Esophagus squamous epithelium (tissue), 5 donors: ENCODE measurements at regions not wholly inside any gene's neighbourhood (a gene's known extent, or its start where the extent isn't known, plus 50 kb on each side); places are given as distances from the start of the nearest gene placed in this dataset.
"Not testable (repeated sequence)": the region's sequence is repeated elsewhere in the genome, so short reads cannot be mapped to it uniquely, and the experiment has no call there.

Source experiments
- DNase-seq: peaks from one replicate; lab custom pipeline; 2025; lab: John Stamatoyannopoulos, UW
- H3K27ac ChIP-seq, 4 donors: fragments of 200-600 bp; sonication (generic); one replicate each; pipeline ENCODE4 v1.5.1; 2016 to 2019; ENCODE audit warnings: mild to moderate bottlenecking in 1 of 4
- H3K27me3 ChIP-seq, 4 donors: fragments of 200-600 bp; sonication (generic); 1 replicate in 3 of 4; 2 replicates in 1 of 4; pipeline versions ENCODE4 v1.5.1 to v1.6.0; 2017 to 2021; ENCODE audit warnings: antibody characterized with exemption in 1 of 4
- H3K36me3 ChIP-seq, 3 donors: fragments of 200-600 bp; sonication (generic); one replicate each; pipeline ENCODE4 v1.5.1; 2016 to 2019
- H3K4me1 ChIP-seq, 3 donors: fragments of 200-600 bp; sonication (generic); one replicate each; pipeline ENCODE4 v1.5.1; 2017 to 2019
- H3K4me3 ChIP-seq, 4 donors: fragments of 200-600 bp; sonication (generic); 1 replicate in 3 of 4; 2 replicates in 1 of 4; pipeline ENCODE4 v1.5.1; 2016 to 2019; ENCODE audit warnings: mild to moderate bottlenecking in 2 of 4, moderate library complexity in 1 of 4
- H3K9me3 ChIP-seq, 3 donors: fragments of 200-600 bp; sonication (generic); one replicate each; pipeline ENCODE4 v1.5.1; 2016 to 2019
- POLR2A ChIP-seq, 4 donors: fragments of 450-650 bp; IDR thresholded peaks; one replicate each; pipeline ENCODE4 v1.6.1; 2017; ENCODE audit warnings: antibody characterized with exemption in 4 of 4, mild to moderate bottlenecking in 4 of 4, moderate library complexity in 3 of 4
- WGBS, 2 donors: methylation state at CpG; one replicate each; pipeline ENCODE4 v1.1.5; 2018; 5-methylcytosine and 5-hydroxymethylcytosine counted together
- intact Hi-C: fragments of 100-400 bp; cut with DNase I; formaldehyde crosslinking; loops from one replicate; pipeline ENCODE4 v1.15.0; 2022
- TF ChIP-seq, protein P1 (sequence below), 6 experiments: fragments of 450-650 bp in 4 of 6; fragments of 200-600 bp in 2 of 6; sonication (generic) in 2 of 6; IDR thresholded peaks; one replicate each; pipeline ENCODE4 v1.5.1; 2016 to 2019; ENCODE audit warnings: antibody characterized with exemption in 6 of 6, mild to moderate bottlenecking in 4 of 6, moderate library complexity in 4 of 6
- donor health status: DM: yes; HTN: yes; CAD: no.

DNA sequence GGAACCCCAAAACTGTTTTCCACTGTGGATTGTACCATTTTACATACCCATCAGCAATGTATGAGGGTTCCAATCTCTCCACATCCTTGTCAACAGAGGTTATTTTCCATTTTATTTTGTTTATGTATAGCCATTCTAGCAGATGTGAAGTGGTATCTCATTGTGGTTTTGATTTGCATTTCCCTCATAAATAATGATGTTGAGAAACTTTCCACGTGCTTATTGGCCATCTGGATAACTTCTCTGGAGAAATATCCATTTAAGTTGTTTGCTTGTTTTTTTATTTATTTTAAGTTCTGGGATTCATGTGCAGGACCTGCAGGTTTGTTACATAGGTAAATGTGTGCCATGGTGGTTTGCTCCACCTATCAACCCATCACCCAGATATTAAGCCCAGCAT lies 280.2 kb upstream of the USP25 start:
- no peak overlapping the region for H3K4me3 ChIP-seq
- no peaks in the 10 kb centered on the region for H3K27me3 ChIP-seq
- no peak for DNase-seq
- H3K9me3 ChIP-seq: no peaks in the 10 kb centered on the region
- 65 to 73% methylated on average over 1 of the region's 1 CpG for WGBS, 2 donors
- H3K27ac ChIP-seq: no peak overlapping the region
- H3K4me1 ChIP-seq: peaks cover 0 to 1% (median 0%) of the 10 kb centered on the region in 3 donors
- no peak for TF ChIP-seq POLR2A (IDR thresholded peaks at IDR 0.05)
- TF ChIP-seq, protein P1, sequence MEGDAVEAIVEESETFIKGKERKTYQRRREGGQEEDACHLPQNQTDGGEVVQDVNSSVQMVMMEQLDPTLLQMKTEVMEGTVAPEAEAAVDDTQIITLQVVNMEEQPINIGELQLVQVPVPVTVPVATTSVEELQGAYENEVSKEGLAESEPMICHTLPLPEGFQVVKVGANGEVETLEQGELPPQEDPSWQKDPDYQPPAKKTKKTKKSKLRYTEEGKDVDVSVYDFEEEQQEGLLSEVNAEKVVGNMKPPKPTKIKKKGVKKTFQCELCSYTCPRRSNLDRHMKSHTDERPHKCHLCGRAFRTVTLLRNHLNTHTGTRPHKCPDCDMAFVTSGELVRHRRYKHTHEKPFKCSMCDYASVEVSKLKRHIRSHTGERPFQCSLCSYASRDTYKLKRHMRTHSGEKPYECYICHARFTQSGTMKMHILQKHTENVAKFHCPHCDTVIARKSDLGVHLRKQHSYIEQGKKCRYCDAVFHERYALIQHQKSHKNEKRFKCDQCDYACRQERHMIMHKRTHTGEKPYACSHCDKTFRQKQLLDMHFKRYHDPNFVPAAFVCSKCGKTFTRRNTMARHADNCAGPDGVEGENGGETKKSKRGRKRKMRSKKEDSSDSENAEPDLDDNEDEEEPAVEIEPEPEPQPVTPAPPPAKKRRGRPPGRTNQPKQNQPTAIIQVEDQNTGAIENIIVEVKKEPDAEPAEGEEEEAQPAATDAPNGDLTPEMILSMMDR (IDR thresholded peaks at IDR 0.05): no peak
- H3K36me3 ChIP-seq: no peaks in the 10 kb centered on the region
- intact Hi-C loops: no loop called here

- Histone ChIP-seq H3K27me3 (no peaks in the 10 kb centered on the region), H3K9me3 (no peaks in the 10 kb centered on the region), H3K4me1 (no peaks in the 10 kb centered on the region), H3K4me3 (no peak overlapping the region), H3K27ac (no peak overlapping the region), H3K36me3 (no peaks in the 10 kb centered on the region)
- intact Hi-C loops: no loop called here
- DNase-seq: no peak
- TF ChIP-seq, protein P1 (IDR thresholded peaks at IDR 0.05): no peak
- no peak for TF ChIP-seq POLR2A (IDR thresholded peaks at IDR 0.05)
These were observed 276.5 kb upstream of the USP25 start for GRCh38 chr21:15453261-15453660.

DNA sequence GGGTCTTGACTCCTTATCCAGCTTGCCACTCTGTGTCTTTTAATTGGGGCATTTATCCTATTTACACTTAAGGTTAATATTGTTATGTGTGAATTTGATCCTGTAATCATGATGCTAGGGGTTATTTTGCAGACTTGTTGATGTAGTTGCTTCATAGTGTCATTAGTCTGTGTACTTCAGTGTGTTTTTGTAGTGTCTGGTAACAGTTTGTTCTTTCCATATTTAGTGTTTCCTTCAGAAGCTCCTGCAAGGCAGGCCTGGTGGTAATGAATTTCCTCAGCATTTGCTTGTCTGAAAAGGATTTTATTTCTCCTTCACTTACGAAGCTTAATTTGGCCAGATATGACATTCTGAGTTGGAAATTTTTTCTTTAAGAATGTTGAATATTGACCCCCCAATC lies 276.0 kb upstream of the USP25 start:
- H3K27me3 ChIP-seq, H3K36me3 ChIP-seq, H3K4me3 ChIP-seq, H3K9me3 ChIP-seq, intact Hi-C loops, DNase-seq, H3K4me1 ChIP-seq, H3K27ac ChIP-seq: not testable (repeated sequence)
- 86 to 92% methylated on average over 1 of the region's 1 CpG for whole genome bisulfite sequencing, 2 donors

GRCh38 chr21:15454931-15455330 lies 274.9 kb upstream of the USP25 start:
- intact Hi-C loops, H3K27ac ChIP-seq, DNase-seq, H3K9me3 ChIP-seq, H3K4me1 ChIP-seq, H3K36me3 ChIP-seq, H3K27me3 ChIP-seq, H3K4me3 ChIP-seq: not testable (repeated sequence)
- 90 to 94% methylated on average over 2 of the region's 2 CpGs for WGBS, 2 donors

- Histone ChIP-seq H3K9me3 (no peaks in the 10 kb centered on the region), H3K27ac (no peak overlapping the region), H3K4me3 (no peak overlapping the region), H3K4me1 (no peaks in the 10 kb centered on the region), H3K27me3 (no peaks in the 10 kb centered on the region), H3K36me3 (no peaks in the 10 kb centered on the region)
- 90 to 92% methylated on average over 4 to 6 of the region's 14 CpGs for WGBS, 2 donors
- TF ChIP-seq POLR2A (IDR thresholded peaks at IDR 0.05): no peak
- TF ChIP-seq, protein P1 (IDR thresholded peaks at IDR 0.05): no peak
- no peak for DNase-seq
- intact Hi-C loops: no loop called here
These were observed 273.8 kb upstream of the USP25 start for GRCh38 chr21:15455819-15456462.

DNA sequence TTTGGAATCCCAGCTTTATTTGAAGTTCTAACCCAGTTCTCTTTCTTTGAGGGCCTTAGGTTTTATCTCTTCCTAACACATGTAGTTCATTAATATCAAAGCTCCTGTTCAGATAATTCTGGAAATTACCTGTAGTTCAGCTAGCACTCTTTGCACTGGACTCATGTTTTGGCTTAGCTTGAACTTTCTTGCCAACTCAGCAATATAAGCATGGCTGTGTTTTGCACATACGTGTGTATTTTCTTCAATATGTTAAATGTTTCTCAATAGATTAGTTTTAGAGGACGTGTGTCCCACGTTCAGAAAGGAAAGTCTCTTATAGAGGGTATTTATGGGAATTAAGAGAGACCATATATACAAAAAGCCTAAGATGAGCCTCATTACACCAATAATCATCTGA lies 271.8 kb upstream of the USP25 start:
- intact Hi-C loops: no loop called here
- WGBS, 2 donors: 89 to 91% methylated on average over 3 of the region's 3 CpGs
- TF ChIP-seq, protein P1 (IDR thresholded peaks at IDR 0.05): no peak
- Histone ChIP-seq H3K27me3 (no peaks in the 10 kb centered on the region), H3K4me1 (no peaks in the 10 kb centered on the region), H3K9me3 (no peaks in the 10 kb centered on the region), H3K4me3 (no peak overlapping the region), H3K27ac (no peak overlapping the region), H3K36me3 (no peaks in the 10 kb centered on the region)
- no peak for DNase-seq
